ENCODE measurements at regions not wholly inside any gene's neighbourhood (a gene's known extent, or its start where the extent isn't known, plus 50 kb on each side); places are given as distances from the start of the nearest gene placed in this dataset.

- DNase-seq: no peak
- intact Hi-C loops (cut with DNase I): no loop called here
These were observed 932.1 kb upstream of the LCORL start for GRCh38 chr4:18953613-18954012.

GRCh38 chr4:18945464-18945863, 923.9 kb upstream of the LCORL start:
- intact Hi-C loops (cut with DNase I): no loop called here

GRCh38 chr4:18942874-18943273, 921.3 kb upstream of the LCORL start:
- intact Hi-C loops (cut with DNase I): no loop called here
- DNase-seq: no peak

More at GRCh38 chr4:18945464-18945863, 923.9 kb upstream of the LCORL start:
- DNase-seq: no peak

DNA sequence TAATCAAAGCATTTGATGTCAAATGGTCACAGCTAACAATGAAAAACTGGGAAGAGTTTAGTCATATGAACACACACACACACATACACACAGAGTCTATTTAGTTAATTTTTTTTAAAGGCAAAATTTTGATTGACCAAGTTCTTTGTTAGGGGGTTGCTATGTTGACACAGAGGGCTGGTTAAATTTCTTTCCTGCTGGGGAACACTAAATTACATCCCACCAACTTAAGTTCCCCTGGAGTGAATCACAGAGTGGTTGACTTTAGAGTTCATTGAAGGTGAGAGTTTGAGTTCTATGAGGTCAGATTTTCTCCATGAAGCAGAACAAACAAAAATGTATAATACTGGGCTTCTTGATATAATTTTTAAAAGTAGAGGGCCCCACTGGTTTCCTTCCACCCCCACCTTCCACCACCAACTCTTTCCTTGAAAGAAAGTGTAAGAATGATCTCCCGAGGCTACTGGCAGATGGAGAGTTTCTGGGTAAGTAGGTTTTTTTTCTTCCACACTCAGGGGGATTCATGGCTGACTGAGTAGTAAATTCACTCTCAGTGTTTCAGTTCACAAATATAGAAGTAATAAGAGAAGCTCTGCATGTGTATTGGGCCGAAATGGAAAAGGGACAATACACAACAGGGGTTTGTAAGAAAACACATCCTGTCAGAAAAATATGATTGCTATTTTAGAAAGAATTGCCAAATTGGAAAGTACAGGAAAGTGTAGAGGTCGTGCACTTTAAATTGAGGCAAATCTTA, 917.0 kb upstream of the LCORL start:
- DNase-seq: no peak
- intact Hi-C loops (cut with DNase I): no loop called here

GRCh38 chr4:18937746-18938145, 916.2 kb upstream of the LCORL start:
- intact Hi-C loops (cut with DNase I): no loop called here

DNA sequence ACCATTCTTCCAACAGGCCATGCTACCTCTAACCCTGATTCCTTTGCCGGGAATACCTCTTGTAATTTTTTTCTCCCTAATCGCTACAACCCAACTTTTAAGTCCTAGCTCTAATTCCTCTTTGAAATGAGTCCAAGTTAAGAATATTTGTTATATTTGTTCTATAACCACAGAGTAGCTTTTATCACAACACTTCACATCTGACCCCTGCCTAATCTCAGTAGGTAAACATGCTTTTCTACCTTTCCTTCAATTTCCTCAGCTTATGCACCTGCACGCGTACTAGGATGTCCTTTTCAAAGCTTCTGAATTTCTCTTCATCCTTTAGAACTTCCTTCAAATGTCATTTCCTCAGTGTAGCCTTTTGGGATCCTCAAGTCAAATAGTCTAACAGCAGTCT, 915.5 kb upstream of the LCORL start:
- DNase-seq: no peak
- intact Hi-C loops (cut with DNase I): no loop called here

More at GRCh38 chr4:18937746-18938145, 916.2 kb upstream of the LCORL start:
- DNase-seq: no peak

DNA sequence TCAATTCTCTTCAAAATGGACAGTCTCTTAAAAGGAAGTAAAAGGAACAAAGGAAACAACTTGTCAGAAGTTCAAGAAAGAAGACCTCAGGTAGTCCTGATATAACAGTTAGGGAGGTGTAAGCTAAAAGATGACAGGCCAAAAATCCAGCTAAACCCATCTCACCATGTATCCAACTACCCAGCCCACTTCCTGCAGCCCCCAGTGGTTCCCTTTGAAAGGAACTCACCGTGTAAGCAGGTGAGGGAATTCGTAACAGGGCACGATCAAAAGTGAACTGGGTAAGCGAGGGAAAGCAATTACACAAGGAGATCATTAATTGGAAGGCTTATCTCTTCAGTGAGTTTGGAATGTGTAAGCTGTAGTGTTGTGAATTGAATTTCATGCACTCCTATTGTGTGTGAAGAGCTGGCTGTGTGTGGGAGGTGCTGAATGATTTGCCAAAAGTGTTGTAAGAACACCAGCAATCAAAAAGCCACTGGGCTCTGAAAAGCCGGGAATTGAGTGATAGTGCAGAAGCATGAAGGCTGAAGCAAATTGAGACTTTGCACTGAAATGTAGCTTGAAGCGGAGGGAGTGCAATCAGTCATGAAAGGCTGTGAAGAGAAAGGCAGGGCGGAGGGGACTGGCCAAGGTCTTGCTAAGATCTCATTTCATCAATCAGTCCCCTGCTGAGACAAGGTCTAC, 914.2 kb upstream of the LCORL start:
- DNase-seq: peak in 4 of 42 donors; percentile 7 to 33 (median 15)
- intact Hi-C loops (cut with DNase I): no loop called here

DNA sequence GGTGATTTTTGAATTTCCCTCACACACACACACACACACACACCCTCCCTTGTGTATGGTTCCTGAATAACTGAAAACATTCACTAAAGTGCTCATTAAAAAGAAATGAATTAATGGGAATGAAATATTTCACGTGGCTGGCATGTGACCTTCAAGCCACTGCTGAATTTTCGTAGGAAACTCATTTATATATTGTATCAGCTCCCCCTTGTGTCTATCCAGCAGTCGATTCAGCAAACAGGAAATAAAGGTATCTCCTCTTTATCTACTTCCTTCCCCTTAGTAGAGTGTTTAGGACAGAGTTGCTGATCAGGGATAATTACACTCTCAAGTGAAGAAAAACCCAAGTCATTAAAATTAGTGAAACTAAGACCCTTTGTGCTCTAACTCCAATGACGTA, 912.6 kb upstream of the LCORL start:
- no peak for DNase-seq
- intact Hi-C loops (cut with DNase I): no loop called here

DNA sequence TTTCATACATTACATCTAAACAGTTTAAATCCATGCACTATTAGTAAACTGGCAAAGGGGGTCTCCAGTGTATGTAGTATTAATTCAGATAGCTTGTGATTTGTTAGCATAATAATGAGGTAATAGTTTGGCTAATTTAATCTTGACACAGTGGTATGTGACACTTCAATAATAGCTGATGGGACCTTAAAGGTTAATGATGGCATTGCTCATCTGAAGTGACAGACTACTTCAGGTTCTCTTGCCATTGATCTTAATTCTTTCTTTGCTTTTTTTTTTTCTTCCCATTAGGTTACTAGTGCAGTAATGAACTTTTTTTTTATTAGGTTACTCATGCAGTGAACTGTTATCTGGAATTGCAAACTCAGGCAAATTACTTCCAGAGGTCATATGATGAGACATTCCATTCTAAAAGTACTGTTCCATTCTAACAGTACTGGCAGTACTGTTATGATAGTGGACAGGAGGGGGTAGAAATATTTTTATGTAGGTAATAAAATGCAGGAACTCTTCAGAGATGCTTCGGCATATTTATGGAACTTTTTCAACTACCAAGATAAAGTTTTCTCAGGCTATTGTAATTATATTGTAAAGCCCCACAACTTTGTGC, 911.3 kb upstream of the LCORL start:
- no peak for DNase-seq
- intact Hi-C loops (cut with DNase I): no loop called here

GRCh38 chr4:18931643-18932377, 910.3 kb upstream of the LCORL start:
- intact Hi-C loops (cut with DNase I): no loop called here
- no peak for DNase-seq

DNA sequence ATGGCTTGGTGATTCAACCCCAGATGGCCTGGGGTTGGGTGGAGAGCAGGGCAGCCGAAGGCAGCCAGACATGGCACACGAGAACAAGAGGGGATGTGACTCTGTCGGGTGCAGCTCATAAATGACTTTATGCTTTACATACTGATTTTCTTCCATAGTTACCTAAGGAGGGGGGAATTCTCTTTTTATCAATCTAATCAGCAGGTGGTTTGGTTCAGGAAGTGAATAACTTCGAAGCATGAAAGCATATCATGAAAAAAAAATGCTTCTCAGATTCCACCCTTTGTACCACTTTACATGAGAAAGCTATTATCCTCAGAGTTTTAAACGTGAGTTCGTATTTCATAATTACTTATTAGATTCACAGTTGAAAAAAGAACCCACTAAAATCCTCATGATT, 908.9 kb upstream of the LCORL start:
- intact Hi-C loops (cut with DNase I): no loop called here

GRCh38 chr4:18923496-18924161, 902.1 kb upstream of the LCORL start:
- intact Hi-C loops (cut with DNase I): no loop called here
- DNase-seq: no peak

More for the DNA sequence above, 908.9 kb upstream of the LCORL start:
- DNase-seq: no peak

DNA sequence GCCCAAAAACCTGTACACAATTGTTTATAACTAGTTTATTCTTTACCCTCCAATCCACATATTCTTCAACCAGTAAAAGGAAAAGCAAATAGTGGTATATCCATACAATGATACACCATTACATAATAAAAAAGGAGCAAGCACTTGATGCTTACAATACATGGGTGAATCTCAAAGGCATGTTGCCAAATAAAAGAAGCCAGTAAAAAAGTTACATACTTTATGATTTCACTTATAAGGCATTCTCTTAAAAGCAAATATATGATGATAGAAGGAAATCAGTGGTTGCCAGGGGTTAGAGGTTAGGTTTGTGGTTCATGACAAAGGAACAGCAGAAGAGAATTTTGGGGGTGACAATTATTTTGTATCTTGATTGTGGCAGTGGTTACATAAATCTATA, 896.1 kb upstream of the LCORL start:
- intact Hi-C loops (cut with DNase I): no loop called here
- DNase-seq: no peak

- no peak for DNase-seq
- intact Hi-C loops (cut with DNase I): no loop called here
These were observed 892.6 kb upstream of the LCORL start for GRCh38 chr4:18914182-18914581.

DNA sequence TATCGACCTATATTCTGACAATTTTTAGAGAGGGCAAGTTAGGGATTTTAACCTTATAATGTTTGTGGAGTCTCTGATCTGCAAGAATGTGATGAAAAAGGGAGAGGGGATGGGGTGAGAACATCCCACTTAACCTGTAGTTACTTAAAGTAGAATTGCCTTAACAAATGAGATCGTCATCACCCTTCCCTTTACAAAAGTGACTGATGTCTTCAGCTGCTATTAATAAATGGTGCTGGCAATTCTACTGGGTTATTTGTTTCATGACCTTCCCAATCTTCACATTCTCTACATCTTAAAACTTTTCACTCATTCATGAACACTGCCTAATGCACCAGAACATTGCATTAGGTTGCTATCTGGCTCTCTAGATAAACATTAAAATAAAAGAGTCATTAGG, 873.4 kb upstream of the LCORL start:
- DNase-seq: no peak
- intact Hi-C loops (cut with DNase I): no loop called here

DNA sequence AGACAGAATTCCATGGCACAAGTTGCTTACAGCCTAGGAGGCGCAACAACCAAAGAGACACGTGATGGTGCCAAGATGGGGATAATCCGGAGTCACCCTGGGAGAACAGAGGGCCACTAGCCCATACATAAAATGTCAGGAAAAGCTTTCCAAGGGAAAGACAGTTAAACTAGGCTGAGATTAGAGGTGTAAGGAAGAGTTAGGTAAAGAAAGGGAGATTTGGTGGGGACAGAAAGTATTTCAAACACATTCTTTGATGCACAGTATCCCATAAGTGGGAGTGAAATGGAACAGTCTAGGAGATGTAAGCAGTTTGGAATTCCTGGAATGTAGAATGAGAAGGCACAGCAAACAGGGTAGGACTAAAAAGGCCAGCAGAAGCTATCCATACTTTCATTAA, 860.9 kb upstream of the LCORL start:
- DNase-seq: no peak
- intact Hi-C loops (cut with DNase I): no loop called here

GRCh38 chr4:18881556-18881955, 860.0 kb upstream of the LCORL start:
- DNase-seq: no peak
- intact Hi-C loops (cut with DNase I): no loop called here

- DNase-seq: no peak
- intact Hi-C loops (cut with DNase I): no loop called here
These were observed 859.3 kb upstream of the LCORL start for GRCh38 chr4:18880871-18881270.

DNA sequence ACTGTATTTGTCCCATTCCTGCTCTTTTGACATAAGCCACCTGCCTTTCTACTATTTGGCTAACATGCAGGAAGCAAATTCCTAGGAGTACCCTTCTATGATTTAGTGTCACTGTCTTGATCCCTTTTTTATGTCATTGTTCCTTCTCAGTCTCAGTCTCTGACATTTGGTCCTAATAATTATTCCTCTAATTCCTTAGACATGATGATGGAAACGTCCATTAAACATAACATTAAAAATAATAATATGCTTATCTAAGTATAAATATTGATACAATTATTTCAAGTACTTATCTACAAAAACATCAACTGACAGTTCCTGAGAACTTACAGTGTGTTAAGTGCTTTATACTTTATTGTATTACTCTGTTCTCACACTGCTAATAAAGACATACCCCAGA, 857.0 kb upstream of the LCORL start:
- intact Hi-C loops (cut with DNase I): no loop called here
- no peak for DNase-seq

Data from head of caudate nucleus (tissue), 42 donors.